GM18508 (cell line): ENCODE measurements at regions not wholly inside any gene's neighbourhood (a gene's known extent, or its start where the extent isn't known, plus 50 kb on each side); places are given as distances from the start of the nearest gene placed in this dataset.
A peak's percentile ranks its signal among the peaks of the same experiment; 100 is the strongest.

ENCODE experiments used
- ATAC-seq: cut with Tn5 transposase; IDR thresholded peaks from one replicate; pipeline ENCODE4 v1.9.1; 2021; ENCODE audit warnings: moderate number of reproducible peaks; ENCODE audit not compliant: insufficient read depth, unreplicated experiment

DNA sequence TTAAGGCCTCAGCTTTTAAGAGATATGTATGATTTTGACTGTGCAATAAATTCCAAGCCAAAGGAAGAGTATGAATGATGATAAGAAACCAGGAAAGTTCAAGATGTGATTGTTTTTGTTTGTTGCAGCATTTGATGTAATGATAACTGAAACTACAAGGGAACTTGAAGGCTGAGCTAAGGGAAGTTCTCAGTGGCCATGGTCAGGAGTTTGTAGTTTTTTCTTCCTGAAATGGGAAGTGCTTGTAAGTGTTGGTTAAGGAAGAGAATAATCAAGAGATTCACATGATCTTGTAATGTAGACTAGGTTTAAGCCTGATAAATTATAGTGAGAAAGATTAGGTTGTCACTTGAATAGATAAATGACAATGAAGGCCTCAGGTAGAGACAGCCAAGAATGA, 53.4 kb downstream of the PTCHD4 start:
- ATAC-seq = no peak

DNA sequence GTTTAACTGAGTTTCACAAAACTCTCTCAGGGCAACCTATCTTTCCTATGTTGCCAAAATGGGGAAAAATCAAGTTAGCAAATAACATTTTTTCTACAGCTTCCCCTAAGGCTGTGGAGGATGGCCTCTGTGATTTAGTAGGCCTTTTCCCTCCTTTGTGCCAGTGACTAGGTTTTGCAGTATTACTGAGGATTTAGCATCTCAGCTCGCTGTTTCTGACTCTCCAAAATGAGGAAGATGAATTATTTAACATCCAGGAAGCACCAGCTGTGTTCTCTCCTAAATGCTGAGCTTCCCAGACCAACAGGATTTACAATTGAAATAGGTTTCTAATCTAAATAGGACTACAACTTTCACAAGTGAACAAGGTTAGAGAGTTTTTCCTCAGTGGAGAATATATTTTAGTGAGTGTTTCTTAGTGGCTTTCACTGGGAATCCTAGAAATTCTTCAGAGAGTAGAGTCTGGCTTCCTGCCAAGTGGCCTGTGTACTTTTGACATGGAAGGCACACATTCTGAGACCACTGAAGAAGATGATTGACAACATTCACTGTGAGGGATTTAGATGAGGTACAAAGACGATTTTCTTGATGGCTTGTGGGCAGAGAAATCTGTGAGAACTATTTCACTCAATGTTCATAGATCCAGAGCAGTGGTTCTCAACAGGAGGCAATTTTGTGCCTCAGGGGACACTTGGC, 62.4 kb downstream of the PTCHD4 start:
- ATAC-seq = no peak

DNA sequence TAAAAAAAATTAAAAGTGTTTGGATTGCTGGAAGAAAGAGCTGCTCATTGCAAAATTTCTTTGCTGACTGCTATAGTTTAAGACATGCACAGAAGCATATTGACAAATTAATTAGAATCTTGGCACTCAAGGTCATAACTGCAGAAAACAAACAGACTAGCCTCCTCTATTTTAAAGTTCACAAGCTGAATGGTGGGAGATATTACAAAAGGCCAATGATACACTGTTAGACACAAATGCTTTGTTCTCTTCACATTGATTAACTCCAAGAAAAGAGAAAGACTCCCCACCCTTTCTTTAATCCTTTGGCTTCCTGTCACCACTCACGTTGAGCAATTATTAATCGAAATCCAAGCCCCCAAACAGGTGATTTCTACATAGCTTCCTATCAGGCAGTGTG, 69.1 kb downstream of the PTCHD4 start:
- ATAC-seq = no peak

DNA sequence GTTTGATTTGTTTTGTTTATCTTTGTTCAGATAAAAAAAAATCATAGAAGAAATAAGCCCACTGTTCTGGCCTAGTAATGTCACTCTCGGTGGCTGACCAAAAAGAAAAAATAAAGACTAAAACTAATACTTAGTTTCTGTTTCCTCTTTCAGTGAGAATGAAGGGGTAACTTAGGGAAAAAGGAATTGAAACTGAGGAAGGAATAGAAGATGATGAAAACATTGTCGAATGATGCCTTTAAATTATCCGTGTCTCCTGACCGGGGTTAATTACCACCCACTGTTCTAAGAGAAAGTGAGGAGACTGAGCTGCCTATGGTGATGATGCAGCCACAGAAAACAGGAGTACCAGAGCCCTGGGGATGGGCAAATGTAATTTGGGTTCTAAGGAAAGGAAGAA, 73.1 kb downstream of the PTCHD4 start:
- no peak for ATAC-seq

DNA sequence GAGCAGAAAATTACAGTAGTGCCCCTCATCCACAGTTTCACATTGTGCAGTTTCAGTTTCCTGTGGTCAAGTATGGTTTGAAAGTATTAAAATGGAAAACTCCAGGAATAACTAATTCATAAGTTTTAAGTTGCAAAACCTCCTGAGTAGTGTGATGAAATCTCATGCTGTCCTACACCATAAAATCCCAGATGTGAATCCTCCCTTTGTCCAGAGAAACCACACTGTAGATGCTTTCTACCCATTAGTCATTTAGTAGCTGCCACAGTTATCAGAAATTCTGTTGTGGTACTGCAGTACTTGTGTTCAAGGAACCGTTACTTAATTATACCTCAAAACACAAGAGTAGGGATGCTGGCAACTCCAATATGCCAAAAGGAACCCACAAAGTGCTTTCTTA, 74.7 kb downstream of the PTCHD4 start:
- ATAC-seq = no peak

DNA sequence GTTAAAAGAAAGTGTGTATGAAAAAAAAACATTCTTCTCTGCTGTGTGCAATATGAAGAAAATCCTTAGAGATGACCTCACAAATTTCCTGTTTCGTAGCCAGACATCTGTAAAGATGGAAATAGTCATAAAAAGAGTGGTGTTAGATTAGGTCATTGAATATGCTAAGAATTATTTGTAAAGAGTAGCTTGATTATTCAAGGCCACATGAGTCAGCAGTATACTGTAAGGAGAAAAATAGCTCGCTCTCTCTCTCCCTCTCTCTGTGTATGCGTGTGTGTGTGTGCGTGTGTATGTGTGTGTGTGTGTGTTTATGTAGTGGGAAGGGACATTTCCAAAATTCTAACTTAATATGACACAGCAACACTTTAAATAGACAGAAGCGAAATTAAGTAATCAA, 78.8 kb downstream of the PTCHD4 start:
- ATAC-seq = no peak

DNA sequence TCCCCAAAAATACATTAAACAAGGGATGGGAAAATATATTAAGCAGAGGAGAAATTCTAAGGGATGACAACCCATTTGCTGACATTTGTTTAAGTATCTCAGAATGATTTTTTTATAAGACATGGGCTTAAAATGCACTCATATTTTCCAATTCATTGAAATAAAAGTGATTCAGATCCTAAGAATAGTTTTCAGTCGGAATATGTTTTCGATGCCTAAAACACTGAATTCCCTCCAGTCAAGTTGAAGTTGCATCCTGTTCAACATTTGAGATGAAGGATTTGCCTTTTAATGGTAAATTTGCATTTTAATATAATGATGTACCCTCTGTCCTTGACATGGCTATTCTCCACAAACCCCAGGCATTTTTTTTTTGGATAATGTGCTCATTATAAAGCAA, 79.3 kb downstream of the PTCHD4 start:
- no peak for ATAC-seq

DNA sequence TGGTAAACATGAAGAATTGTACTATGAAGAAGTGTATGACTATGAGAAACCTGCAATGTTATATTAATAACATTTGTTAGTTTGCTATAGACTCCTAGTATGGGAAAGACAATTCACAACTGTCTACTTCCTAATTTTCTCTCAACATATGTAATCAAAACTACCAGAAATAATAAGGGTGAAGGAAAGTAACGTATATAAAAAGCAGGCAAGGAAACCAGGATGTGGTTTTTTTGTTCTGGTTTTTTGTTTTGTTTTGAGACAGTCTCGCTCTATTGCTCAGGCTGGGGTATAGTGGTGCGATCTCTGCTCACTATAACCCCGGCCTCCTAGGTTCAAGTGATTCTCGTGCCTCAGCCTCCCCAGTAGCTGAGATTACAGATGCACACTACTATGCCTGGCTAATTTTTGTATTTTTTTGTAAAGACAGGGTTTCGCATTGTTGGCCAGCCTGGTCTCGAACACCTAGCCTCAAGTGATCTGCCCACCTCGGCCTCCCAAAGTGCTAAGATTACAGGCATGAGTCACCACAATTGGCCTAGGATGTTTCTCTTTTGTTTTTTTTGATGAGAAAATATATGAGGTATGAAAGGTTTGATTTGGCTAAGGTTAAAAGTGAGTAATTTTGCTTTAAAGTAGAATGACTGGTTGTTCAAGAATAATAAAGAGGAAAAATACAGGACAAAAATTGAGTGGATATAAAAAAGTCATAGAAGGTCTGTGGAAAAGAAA, 83.1 kb downstream of the PTCHD4 start:
- no peak for ATAC-seq

DNA sequence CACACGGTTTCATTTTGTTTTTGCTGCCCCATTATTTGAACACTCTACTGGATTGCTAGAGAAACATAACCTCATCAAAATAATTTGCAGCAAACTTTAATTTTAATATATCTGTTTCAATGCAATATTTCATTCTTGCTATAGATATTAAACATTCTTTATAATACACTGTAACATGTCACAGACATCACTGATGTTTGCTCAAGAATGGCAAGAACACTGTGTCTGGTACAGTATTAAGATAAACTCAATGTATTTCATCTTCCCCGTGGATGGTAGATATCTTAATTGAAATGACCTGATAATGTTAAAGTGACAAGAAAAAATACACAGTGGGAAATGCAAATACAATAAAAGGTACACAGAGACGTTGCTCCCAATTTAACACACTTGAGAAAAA, 86.0 kb downstream of the PTCHD4 start:
- no peak for ATAC-seq

DNA sequence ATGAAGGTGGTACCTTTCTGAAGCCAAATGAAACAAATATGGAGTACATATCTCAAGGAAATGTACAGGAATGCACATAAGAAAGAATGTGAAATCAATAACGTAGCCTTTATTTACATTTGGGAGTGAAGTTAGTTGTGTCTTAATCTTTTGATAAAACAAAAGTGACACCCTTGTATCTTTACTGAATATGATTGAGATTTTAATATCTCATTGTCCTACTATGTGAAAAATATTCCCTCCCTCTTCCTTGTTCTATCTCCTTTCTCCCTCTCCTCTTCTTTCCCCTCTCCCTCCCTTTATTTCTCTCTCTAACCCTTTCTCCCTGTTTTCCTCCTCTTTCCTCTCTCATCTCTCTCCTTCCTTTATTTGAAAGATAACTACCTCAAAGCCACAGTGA, 89.1 kb downstream of the PTCHD4 start:
- ATAC-seq = no peak

DNA sequence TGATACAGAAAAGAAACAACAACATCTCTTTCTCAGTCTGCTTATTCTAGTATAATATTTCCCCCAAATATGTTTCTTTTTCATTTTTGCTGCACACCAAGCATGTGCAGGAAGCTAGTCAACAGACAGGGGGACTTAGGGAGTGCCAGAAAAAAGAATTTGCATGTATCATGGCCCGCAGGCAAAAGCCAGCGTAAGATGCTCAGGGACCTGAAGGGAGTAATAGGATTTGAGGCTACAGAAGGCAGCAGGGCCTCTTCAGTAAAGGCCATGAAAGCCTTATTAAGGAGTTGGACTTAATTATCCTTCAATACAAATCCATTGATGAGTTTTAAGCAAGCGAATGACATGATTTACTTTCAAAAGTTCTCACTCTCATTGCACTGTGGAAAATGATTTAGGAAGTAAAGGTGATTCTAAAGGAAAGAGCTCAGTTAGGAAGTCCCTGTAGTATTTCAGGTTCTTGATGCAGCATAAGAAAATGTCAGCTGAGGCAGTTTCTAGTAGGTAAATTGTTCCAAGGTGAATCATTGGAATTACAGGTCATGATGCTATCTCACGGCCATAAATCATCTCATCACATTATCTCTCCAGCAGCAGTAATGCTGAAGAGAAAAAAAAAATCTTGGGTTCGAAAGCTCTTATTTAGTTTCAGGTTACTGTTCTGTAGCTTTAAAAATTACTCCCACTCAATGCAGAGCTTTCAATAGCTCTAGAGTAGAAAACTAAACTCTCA, 94.8 kb downstream of the PTCHD4 start:
- no peak for ATAC-seq

DNA sequence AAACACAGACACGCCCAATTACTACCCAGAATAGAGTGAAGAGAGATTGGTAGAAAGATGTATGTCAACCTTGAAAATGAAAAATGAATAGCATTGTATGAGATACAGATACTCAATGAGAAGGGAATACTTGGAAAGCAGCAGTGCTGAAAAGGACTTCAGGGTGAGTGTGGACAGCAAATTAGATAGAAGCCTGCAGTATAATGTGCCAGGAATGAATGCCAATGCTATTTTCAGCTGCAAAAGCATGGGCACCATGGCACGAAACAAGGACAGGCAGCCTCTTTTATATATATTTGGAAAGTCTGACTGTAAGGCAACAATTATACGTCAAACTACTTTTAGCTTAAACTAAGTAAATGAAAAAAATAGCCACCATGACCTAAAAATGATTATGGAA, 118.2 kb downstream of the PTCHD4 start:
- no peak for ATAC-seq

DNA sequence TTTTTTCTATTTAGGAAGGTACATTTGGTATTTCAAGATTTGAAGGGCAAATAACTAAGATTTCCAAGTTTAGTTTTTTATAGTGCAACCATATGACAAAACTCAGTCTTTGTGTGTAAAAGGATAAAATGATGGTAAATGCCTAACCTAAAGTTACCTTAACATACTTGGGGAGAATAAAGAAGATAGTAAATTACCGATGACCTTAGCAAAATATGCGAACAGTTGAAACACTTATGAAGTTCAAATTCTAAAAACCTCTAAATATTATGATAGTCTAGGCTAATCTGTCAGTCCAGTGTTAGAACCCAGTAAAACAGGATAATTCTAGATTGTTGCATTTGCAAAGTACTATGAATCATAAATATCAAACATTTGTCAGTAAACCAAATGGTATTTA, 127.5 kb downstream of the PTCHD4 start:
- ATAC-seq = no peak

DNA sequence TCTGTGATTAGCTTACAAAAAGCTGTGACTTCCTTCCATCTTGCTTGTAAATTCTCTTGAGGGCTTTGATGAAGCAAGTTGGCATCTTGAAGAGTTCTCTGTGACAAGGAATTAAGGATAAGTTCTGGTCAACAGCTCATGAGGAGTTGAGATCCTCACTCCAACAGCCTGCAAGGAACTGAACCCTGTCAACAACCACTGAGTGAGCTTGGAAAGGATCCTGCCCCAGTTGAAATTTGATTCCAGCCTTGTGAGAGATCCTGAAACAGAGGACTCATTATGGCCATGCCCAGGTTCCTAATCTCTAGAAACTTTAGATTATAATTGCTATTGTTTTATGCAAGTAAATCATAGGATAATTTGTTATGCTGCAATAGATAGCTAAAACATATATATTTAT, 133.7 kb downstream of the PTCHD4 start:
- no peak for ATAC-seq

DNA sequence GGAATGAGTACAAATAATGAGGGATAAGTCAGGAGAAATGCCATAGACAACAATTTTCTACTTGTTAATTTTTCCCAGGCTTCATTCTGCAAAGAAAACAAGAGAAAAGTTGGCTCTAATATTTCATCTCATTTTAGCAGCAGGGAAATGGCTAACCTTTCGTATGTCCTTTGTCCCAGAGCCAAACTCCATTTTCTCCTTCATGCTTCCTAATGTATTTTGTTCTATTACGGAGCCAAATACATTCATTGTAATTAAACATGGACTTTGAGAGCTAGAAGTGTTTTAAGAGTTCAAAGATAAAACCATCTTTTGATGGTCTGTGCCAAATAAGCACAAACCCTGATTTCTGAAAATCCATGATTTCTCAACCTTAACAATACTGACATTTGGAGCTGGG, 136.9 kb downstream of the PTCHD4 start:
- ATAC-seq = no peak

DNA sequence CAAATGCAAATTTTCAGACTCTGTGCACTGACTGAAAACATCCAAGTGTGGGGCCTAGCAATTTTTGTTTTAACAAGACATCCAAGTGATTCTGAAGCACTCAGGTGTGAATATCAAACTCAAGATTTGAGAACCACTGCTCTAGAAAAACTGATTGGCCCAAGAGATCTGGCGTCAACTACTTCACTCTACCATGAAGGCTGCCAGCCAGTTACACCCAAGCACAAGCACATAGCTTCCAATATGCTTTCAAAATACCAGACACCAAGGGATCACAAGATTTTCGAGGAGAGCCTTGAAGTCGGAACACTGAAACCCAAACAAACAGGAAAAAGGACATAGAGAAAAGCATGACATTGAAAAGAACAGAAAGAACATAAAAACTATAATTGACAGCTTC, 140.2 kb downstream of the PTCHD4 start:
- ATAC-seq = no peak

DNA sequence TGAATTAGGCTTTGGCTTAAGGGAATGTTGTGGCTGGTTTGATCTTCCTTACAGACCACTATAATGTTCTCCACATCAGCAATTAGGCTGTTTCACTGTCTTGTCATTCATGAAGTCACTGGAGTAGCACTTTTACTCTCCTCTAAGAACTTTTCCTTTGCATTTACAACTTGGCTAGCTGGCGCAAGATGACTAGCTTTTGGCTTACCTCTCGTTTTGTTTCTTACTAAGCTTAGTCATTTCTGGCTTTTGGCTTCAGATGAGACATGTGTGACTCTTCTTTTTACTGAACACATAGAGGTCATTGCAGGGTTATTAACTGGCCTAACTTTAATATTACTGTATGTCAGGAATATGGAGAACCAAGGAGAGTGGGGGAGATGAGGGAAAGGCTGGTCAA, 143.2 kb downstream of the PTCHD4 start:
- ATAC-seq = peak; percentile 64

DNA sequence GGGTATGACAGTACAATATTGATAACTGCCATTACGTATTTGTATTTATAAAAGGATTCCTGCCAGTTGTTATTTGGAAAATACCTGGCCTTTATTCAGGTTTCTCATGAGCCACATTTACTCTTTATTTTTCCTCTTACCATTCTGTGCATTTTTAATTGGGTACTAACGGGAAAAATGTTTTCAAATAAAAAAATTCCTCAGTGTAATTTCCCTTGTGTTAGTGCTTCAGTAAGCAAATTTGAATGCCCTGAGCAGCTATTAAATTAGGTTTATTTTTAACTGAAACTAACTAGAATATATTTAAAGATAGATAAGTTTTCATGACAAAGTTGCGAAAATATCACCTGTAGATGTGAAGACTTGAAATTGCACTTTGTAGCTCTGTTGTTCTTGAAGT, 146.0 kb downstream of the PTCHD4 start:
- no peak for ATAC-seq

DNA sequence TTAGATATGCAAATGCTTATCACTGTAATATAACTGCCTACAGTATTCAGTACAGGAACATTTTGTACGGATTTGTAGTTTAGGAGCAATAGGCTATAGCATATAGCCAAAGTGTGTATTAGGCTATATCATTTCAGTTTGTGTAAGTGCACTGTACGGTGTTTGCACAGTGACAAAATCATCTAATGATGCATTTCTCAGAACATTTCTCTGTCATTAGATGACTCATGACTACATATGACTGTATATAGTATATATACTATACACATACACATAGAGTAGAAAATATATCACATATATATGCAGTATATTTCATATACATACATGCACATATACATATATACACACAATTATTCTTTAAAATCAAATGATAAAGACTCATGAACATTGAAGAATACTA, 158.4 kb downstream of the PTCHD4 start:
- no peak for ATAC-seq

DNA sequence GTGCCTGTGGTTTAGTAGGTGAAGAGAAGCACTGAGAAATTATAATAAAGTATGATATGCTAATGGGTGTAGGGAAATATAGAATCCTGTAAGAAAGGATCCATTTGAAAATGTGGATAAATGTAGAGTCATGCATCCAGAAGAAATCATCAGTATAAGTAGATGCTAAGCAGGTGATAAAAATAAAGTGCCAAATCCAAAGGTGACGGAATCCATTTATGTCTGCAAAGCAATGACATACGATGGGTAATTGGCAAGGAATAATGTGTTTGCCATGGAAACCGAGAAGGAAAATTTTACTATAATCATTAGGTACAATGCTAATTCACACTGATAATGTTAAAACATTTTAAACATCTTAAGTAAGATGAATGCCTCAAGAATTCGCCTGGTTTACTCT, 163.0 kb downstream of the OPN5 start:
- no peak for ATAC-seq

DNA sequence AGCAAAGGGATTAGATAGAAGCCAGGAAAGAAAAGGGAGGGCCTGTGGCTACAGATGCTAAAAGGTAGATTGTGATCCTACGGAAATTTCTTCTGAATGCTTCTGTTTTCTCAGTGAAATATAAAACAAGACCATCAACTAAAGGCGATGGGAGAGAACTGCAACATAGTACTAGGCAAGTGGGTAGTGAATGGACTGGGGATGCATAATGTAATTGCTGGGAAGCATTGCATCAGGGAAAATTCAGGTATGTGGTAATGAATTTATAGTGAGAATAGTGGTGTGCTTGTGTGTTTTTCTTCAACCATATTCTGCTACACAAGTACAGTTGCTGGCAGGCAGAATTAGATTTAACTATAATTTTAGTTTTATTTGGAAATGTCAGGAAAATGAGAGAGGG, 156.6 kb downstream of the OPN5 start:
- ATAC-seq = no peak

DNA sequence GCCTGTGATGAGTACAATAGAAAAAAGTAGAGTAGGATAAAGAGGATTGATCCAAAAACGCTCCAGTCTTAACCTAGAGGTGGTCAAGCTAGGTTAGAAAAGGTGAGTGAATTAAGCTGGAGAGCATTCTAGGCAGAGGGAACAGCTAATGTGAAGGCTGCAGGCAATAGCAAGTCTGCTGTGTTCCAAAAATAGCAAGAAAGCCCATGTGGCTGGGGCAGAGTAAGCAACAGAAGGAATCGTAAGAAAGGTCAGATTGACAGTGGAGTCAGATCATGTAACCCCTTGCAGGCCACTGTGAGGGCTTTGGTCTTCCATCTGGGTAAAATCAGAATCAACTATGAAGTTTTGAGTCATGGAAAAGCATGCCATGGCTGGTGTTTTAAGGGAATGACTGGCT, 155.0 kb downstream of the OPN5 start:
- ATAC-seq = no peak
